ELF-1 (cell line): ENCODE measurements at regions not wholly inside any gene's neighbourhood (a gene's known extent, or its start where the extent isn't known, plus 50 kb on each side); places are given as distances from the start of the nearest gene placed in this dataset.
"Not testable (repeated sequence)": the region's sequence is repeated elsewhere in the genome, so short reads cannot be mapped to it uniquely, and the experiment has no call there.

Experiments used
- DNase-seq: peaks from one replicate; pipeline ENCODE4 v3.0.0-alpha.2; 2016; ENCODE audit warnings: low read depth, low spot score

GRCh38 chr13:65166675-65167074 is 2063.5 kb downstream of the PCDH9 start:
- no peak for DNase-seq

GRCh38 chr13:65159803-65160202 is 2070.3 kb downstream of the PCDH9 start:
- no peak for DNase-seq

- DNase-seq: no peak
Observed at GRCh38 chr13:65155861-65156260, 2074.3 kb downstream of the PCDH9 start.

- no peak for DNase-seq
Observed at GRCh38 chr13:65154661-65155447, 2075.3 kb downstream of the PCDH9 start.

- peak; percentile 33 for DNase-seq
Observed at GRCh38 chr13:65149687-65150086, 2080.4 kb downstream of the PCDH9 start.

DNA sequence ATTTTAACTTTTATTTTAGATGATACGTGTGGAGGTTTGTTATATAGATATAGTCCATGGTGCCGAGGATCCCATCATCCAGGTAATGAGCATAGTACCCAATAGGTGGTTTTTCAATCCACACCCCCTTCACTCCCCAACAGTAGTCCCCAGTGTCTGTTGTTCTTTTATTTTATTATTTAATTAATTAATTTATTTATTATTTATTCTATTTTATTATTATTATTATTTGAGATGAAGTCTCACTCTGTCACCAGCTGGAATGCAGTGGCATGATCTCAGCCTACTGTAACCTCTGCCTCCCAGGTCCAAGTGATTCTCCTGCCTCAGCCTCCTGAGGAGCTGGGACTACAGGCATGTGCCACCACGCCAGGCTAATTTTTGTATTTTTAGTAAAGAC is 2086.2 kb downstream of the PCDH9 start:
- no peak for DNase-seq

GRCh38 chr13:65133094-65133493 is 2097.0 kb downstream of the PCDH9 start:
- DNase-seq: peak; percentile 24

GRCh38 chr13:65125236-65125635 is 2104.9 kb downstream of the PCDH9 start:
- DNase-seq: no peak

DNA sequence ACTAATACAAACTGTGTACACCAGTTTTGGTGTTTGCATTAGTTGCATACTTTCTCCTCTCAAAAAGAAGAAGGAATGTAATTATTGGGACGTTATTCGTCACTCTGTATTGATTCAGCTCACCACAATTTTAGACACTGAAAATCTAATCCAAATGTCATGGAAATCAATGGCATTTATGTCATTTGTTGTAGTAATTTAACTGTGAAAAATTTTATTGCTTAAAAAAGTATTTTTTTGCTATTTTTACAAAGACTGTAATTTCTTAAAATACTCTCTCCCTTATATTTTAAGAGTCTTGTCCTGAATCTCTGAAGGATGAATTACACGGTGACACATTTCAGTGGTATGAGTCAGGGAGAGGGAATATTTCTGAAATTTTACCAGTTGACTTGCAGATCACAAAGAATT is 2117.6 kb downstream of the PCDH9 start:
- DNase-seq: no peak

DNA sequence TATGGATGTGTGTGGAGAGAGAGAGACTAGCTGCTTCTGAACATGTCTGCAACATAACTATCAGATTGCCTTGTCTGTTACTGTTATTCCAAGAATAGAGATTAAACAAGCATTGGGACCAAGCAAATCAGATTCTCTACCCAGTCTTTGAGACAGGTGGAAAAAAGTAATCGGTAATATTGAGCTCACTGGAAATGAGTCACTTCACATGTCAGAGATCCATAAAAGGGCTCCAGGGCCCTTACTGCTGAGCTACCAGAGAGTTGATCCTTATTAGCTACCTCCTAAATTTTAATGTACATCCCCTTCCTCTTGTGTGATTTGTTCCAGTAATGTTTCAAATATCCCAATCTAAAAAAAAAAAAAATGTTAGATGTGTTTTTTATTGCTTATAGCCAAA is 2118.0 kb downstream of the PCDH9 start:
- DNase-seq: no peak

- DNase-seq: no peak
Observed at GRCh38 chr13:65111223-65111622, 2118.9 kb downstream of the PCDH9 start.

- DNase-seq: not testable (repeated sequence)
Observed at GRCh38 chr13:65104436-65104835, 2125.7 kb downstream of the PCDH9 start.

DNA sequence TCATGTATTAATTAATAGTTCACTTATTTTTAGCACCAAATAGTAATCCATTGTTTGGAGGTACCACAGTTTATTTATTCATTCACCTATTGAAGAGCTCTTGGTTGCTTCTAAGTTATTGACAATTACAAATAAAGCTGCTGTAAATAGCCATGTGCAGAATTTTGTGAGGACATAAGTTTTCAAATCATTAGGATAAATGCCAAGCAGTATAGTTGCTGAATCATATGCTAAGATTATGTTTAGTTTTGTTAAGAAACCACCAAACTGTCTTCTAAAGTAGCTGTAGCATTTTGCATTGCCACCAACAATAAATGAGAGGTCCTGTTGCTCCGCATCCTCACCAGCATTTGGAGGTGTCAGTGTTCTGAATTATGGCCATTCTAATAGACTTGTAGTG is 2126.8 kb downstream of the PCDH9 start:
- DNase-seq: no peak

GRCh38 chr13:65095161-65096082 is 2134.7 kb downstream of the PCDH9 start:
- DNase-seq: no peak

DNA sequence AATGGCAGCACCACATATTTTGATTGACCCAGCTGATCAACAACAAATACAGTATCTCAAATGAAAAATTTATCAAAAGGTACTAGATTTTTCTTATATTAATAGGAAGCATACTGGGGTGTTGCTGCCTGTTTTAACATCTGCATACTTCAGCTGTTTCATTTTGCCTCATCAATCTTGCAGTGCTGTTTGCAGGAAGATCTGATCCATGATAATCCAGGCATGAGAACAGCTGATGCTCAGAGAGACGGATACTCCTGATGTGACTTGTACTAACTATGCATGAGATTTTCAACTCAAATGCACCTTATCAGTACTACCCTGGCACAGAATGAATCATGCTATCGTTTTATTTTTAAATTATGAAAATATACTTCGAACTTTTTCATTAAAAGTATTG is 2136.8 kb downstream of the PCDH9 start:
- no peak for DNase-seq

DNA sequence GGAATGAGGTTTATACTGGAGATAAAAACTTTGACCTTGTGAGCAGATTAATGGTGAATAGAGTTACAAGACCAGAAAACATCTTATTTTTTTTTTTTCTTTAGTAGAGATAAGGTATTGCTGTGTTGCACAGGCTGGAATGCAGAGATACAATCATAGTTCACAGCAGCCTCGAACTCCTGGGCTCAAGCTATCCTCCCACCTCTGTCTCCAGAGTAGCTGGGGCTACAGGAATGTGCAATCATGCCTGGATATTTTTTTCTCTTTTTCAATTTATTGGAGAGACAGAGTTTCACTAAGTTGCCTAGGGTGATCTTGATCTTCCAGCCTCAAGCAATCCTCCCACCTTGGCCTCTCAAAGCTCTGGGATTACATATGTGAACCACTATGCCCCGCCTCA is 2139.1 kb downstream of the PCDH9 start:
- no peak for DNase-seq

- no peak for DNase-seq
Observed at GRCh38 chr13:65090186-65090585, 2139.9 kb downstream of the PCDH9 start.

DNA sequence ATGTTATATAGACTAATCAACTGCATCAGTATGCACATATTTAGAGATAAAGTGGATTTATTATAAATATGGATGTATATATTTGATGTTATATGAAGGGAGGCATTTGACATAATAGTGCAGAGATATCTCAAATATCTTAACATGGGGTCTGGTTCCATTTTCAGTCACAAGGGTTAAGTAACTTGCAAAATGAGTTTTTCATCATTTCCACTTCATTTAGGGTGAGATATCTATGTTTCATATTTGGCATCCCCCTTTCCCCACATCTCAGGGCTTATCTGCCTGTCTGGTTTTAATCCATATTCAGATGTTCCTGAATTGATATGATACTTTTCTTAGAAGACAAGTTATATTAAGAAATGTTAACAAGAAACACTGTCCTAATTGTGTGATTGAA is 2141.2 kb downstream of the PCDH9 start:
- DNase-seq: no peak

DNA sequence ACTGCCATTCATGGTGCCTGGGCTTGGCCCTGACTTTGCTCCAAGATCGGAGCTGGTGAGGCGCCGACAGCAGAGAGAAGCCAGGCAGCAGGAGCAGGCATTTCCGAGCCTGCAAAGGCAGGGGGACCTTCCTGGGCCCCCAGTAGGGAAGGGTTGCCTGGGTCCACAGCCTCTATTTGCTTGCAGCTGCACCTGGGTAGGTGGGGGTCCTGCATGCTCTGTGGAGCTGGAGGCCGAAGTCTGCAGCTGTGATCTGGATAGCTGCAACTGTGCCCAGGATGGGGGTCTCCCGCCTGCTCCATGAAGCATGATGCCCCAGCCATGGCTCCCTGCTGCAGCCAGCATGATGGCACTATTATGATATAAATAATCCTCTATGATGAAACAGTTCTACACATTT is 2144.2 kb downstream of the PCDH9 start:
- no peak for DNase-seq

DNA sequence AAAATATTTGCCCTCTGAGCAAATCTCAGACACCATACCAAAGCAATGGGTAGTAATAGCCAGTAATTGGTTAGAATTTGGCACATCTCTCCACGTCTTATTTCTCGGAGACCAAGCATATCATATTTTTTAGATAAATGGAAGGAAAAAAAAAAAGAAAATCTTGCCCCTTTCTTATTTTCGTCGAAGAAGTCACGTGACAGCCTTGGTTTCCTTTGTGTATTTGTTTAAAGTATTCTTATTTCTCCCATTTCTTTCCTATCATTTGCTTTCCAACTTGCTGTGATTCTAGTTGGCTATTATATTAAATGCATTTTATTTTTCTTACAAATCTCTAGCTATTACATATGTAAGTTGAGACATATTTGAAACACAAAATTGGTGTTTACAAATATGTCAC is 2155.9 kb downstream of the PCDH9 start:
- DNase-seq: no peak

- no peak for DNase-seq
Observed at GRCh38 chr13:65064967-65065366, 2165.2 kb downstream of the PCDH9 start.

DNA sequence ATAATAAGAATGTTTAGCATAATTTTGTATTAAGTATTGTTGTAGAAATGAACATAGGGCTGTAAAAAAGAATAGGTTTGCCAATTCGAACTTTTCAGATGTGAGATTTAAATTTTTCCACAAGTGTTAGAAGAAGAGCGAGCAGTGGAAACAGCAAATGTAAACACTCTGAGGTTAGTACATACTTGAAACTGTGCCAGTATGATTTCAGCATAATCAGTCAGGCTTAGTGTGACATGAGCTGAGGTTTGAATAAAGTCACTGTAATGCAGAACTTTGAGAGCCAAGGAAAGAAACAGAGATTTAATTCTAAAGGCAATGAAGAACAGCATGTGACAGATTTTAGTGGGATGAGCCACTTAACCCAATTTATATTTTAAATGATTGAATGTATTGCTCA is 2166.4 kb downstream of the PCDH9 start:
- no peak for DNase-seq

GRCh38 chr13:65057986-65058385 is 2172.2 kb downstream of the PCDH9 start:
- no peak for DNase-seq
